Endothelial cell of umbilical vein (primary cell): ENCODE measurements at regions not wholly inside any gene's neighbourhood (a gene's known extent, or its start where the extent isn't known, plus 50 kb on each side); places are given as distances from the start of the nearest gene placed in this dataset.

Experiments
- BruUV-seq: library from RNA; stranded (reverse); fragments of 400-500 nt; replicated peaks from 2 replicates; lab custom pipeline; 2021; lab: Mats Ljungman, UMichigan
- CTCF ChIA-PET: fragments of 300-600, 350-600 bp; sonication (Branson Sonifier 250); formaldehyde crosslinking; loops from one replicate; lab custom pipeline; 2021; ENCODE audit warnings: antibody characterized with exemption, inconsistent platforms; lab: Charles Lee
- POLR2A ChIA-PET: fragments of 300-600, 350-600 bp; sonication (Branson Sonifier 250); formaldehyde crosslinking; loops from one replicate; lab custom pipeline; 2021; ENCODE audit warnings: antibody characterized with exemption, inconsistent platforms; lab: Charles Lee
- DNase-seq: peaks from one replicate; pipeline ENCODE4 v3.0.0-alpha.2; 2011; ENCODE audit warnings: low read depth, low spot score
- FAIRE-seq: peaks from 2 replicates; lab custom pipeline; 2011; peaks lifted over from hg19 to GRCh38; lab: Jason Lieb, UNC
- H2AFZ ChIP-seq: 2 replicates; pipeline ENCODE4 v1.6.0; 2012; ENCODE audit warnings: low read depth, low read length, control low read depth, inconsistent platforms
- H3K27ac ChIP-seq: 2 replicates; pipeline ENCODE4 v1.5.1; 2011; ENCODE audit warnings: low read depth, mild to moderate bottlenecking, control low read depth, low read length, moderate library complexity; ENCODE audit not compliant: insufficient read depth
- H3K27me3 ChIP-seq, 2 experiments: 2 replicates each; pipeline versions ENCODE4 v1.6.0 to v1.6.1; 2011; ENCODE audit warnings: low read length in 2 of 2, mixed read lengths in 1 of 2; ENCODE audit not compliant: control insufficient read depth in 2 of 2, insufficient read depth in 2 of 2
- H3K36me3 ChIP-seq, 2 experiments: 2 replicates in 1 of 2; 3 replicates in 1 of 2; pipeline ENCODE4 v1.5.1; 2011; ENCODE audit warnings: low read length in 2 of 2, mild to moderate bottlenecking in 1 of 2, moderate library complexity in 1 of 2; ENCODE audit not compliant: control insufficient read depth in 2 of 2, insufficient read depth in 2 of 2; ENCODE audit errors: extremely low read depth in 1 of 2
- H3K4me1 ChIP-seq: 3 replicates; pipeline ENCODE4 v1.5.1; 2011; ENCODE audit warnings: mild to moderate bottlenecking, low read length; ENCODE audit not compliant: control insufficient read depth, insufficient read depth; ENCODE audit errors: extremely low read depth
- H3K4me2 ChIP-seq: 2 replicates; pipeline ENCODE4 v1.6.1; 2011; ENCODE audit warnings: low read length, control low read depth, mixed read lengths; ENCODE audit not compliant: insufficient read depth
- H3K4me3 ChIP-seq, 3 experiments: fragments of 200-600 bp in 1 of 3; sonication (generic), shearing (Covaris generic) in 1 of 3; replicated peaks in 1 of 3; 2 replicates each; pipeline ENCODE4 v1.5.1; 2011 to 2016; ENCODE audit warnings: control low read depth in 3 of 3, low read length in 3 of 3, mild to moderate bottlenecking in 2 of 3, inconsistent platforms in 1 of 3, low read depth in 1 of 3, moderate library complexity in 1 of 3; ENCODE audit not compliant: insufficient read depth in 1 of 3
- H3K79me2 ChIP-seq: 2 replicates; pipeline ENCODE4 v1.6.0; 2012; ENCODE audit warnings: low read length, inconsistent platforms; ENCODE audit not compliant: control insufficient read depth, insufficient read depth
- H3K9ac ChIP-seq: replicated peaks from 2 replicates; pipeline ENCODE3; 2011; ENCODE audit warnings: low read length, control low read depth; ENCODE audit not compliant: insufficient read depth; ENCODE audit errors: extremely low read depth
- H3K9me1 ChIP-seq: replicated peaks from 3 replicates; pipeline ENCODE4 v1.6.0; 2011; ENCODE audit warnings: mild to moderate bottlenecking, low read length; ENCODE audit not compliant: control insufficient read depth, insufficient read depth; ENCODE audit errors: extremely low read depth
- H3K9me3 ChIP-seq: replicated peaks from 2 replicates; pipeline ENCODE4 v1.5.1; 2012; ENCODE audit warnings: low read length, inconsistent platforms; ENCODE audit not compliant: control insufficient read depth, insufficient read depth
- H4K20me1 ChIP-seq: replicated peaks from 2 replicates; pipeline ENCODE3; 2011; ENCODE audit warnings: mild to moderate bottlenecking, low read length; ENCODE audit not compliant: control insufficient read depth, insufficient read depth; ENCODE audit errors: extremely low read depth
- CTCF ChIP-seq, 2 donors: IDR thresholded peaks; 1 replicate in 1 of 2; 2 replicates in 1 of 2; pipeline ENCODE4 v1.5.1; 2011; ENCODE audit warnings: low read length in 2 of 2, mild to moderate bottlenecking in 2 of 2, moderate library complexity in 2 of 2, control low read depth in 1 of 2, inconsistent platforms in 1 of 2, low read depth in 1 of 2; ENCODE audit not compliant: insufficient read depth in 1 of 2; ENCODE audit errors: extremely low read depth in 1 of 2
- EZH2 ChIP-seq: IDR thresholded peaks from 2 replicates; pipeline ENCODE4 v1.6.1; 2012; ENCODE audit warnings: borderline replicate concordance, low read depth, mild to moderate bottlenecking, moderate library complexity, low read length, inconsistent platforms; ENCODE audit not compliant: severe bottlenecking
- FOS ChIP-seq: IDR thresholded peaks from 2 replicates; pipeline ENCODE4 v1.6.1; 2011; ENCODE audit warnings: mild to moderate bottlenecking, low read length, moderate library complexity, borderline replicate concordance; ENCODE audit not compliant: insufficient read depth
- GATA2 ChIP-seq: IDR thresholded peaks from 2 replicates; pipeline ENCODE4 v1.7.0; 2011; ENCODE audit warnings: low read depth, mild to moderate bottlenecking, moderate library complexity, mixed read lengths, low read length; ENCODE audit not compliant: insufficient read length, insufficient read depth
- JUN ChIP-seq: IDR thresholded peaks from 2 replicates; pipeline ENCODE4 v1.6.1; 2011; ENCODE audit warnings: borderline replicate concordance, low read depth; ENCODE audit not compliant: insufficient read length, insufficient read depth
- MAX ChIP-seq: IDR thresholded peaks from 2 replicates; pipeline ENCODE4 v1.6.1; 2011; ENCODE audit not compliant: insufficient read depth, insufficient read length
- MYC ChIP-seq: IDR thresholded peaks from one replicate; pipeline ENCODE4 v1.6.1; 2011; ENCODE audit warnings: mild to moderate bottlenecking, low read depth, low read length
- POLR2A ChIP-seq: IDR thresholded peaks from 2 replicates; pipeline ENCODE4 v1.6.1; 2012; ENCODE audit warnings: low read depth, mild to moderate bottlenecking, control low read depth, low read length
- POLR2AphosphoS5 ChIP-seq: IDR thresholded peaks from 2 replicates; pipeline ENCODE4 v1.6.1; 2012; ENCODE audit warnings: low read depth, mild to moderate bottlenecking, control low read depth, low read length, moderate library complexity; ENCODE audit not compliant: insufficient read depth
- dilution Hi-C: fragments of 300-500 bp; cut with MboI; formaldehyde crosslinking; loops from one replicate; pipeline ENCODE4 v1.15.0; 2019; ENCODE audit warnings: low sequenced_read_pairs; ENCODE audit not compliant: extremely low pct_ligation_motif_present
- intact Hi-C: fragments of 100-400 bp; cut with micrococcal nuclease; formaldehyde crosslinking; loops from one replicate; pipeline ENCODE4 v1.10.0; 2022

DNA sequence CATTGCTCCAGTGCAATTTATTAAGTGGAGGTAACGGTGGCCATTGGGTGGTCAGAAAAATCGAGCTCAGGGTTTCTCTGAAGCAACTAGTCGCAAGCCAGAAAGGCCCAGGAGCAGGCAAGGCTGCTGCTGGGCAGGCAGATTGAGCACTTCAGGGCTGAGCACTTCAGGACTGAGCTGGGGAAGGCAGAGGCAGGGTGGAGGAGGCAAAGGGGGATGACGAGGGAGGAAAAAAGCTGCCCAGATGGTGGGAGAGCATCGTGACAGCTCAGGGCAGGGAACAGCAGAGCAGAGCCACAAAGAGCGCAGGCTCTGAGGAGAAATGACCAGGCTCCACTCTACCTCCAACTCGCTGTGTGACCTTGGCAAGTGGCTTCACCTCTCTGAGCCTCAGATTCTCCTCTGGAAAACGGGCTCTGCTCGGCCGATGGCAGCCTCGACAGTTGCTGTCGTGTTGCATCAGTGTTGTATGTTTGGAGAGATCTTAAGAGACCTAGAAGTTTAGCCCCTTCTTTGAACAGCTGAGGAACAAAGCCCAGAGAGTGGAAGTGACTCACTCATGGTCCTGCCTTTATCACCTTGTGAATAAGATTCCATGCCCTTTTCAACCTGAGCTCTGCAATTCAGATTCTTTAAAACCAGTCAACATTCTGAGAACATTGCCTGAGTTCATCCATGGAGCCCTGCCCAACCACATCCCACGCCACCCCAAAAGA is 141.4 kb downstream of the SYF2 start:
- no TSS peak for BruUV-seq
- POLR2A ChIA-PET = no interaction called here
- H3K4me1 ChIP-seq = peaks cover 6% of the 10 kb centered on the region
- H4K20me1 ChIP-seq = no peaks in the 10 kb centered on the region
- intact Hi-C loops (no loop called here), dilution Hi-C loops (no loop called here)
- TF ChIP-seq MAX (no peak), EZH2 (no peak), GATA2 (no peak), MYC (no peak), JUN (no peak), CTCF (IDR thresholded peaks at IDR 0.05; ENCODE audit: extremely low read depth in 1 of 2, insufficient read depth in 1 of 2, low read depth in 1 of 2, low read length in 2 of 2) (no peak), POLR2AphosphoS5 (no peak), POLR2A (no peak), FOS (no peak)
- no peak overlapping the region for H3K4me3 ChIP-seq
- no peak overlapping the region for H3K9ac ChIP-seq
- no peaks in the 10 kb centered on the region for H3K9me3 ChIP-seq
- no peak for FAIRE-seq
- no peak overlapping the region for H3K27ac ChIP-seq
- no peaks in the 10 kb centered on the region for H3K36me3 ChIP-seq
- H3K4me2 ChIP-seq = no peak overlapping the region
- no peak for DNase-seq
- no peak overlapping the region for H2AFZ ChIP-seq
- H3K79me2 ChIP-seq = no peaks in the 10 kb centered on the region
- CTCF ChIA-PET = interaction anchor here (1.5 to 2.1 kb wide), 3 partner anchors 8 to 53 kb away, joined by 3 to 12 read pairs (median 4); no protein-coding TSS in a partner anchor
- no peaks in the 10 kb centered on the region for H3K27me3 ChIP-seq
- no peaks in the 10 kb centered on the region for H3K9me1 ChIP-seq
